Suppressor macrophage (primary cell): ENCODE measurements at regions not wholly inside any gene's neighbourhood (a gene's known extent, or its start where the extent isn't known, plus 50 kb on each side); places are given as distances from the start of the nearest gene placed in this dataset.
A peak's percentile ranks its signal among the peaks of the same experiment; 100 is the strongest.

Source experiments
- DNase-seq, 4 experiments: peaks; one replicate each; pipeline ENCODE4 v3.0.0-alpha.2; 2020 to 2022

GRCh38 chr9:88224938-88225337 lies 86.7 kb upstream of the SPATA31C2 start:
- DNase-seq, result no peak

DNA sequence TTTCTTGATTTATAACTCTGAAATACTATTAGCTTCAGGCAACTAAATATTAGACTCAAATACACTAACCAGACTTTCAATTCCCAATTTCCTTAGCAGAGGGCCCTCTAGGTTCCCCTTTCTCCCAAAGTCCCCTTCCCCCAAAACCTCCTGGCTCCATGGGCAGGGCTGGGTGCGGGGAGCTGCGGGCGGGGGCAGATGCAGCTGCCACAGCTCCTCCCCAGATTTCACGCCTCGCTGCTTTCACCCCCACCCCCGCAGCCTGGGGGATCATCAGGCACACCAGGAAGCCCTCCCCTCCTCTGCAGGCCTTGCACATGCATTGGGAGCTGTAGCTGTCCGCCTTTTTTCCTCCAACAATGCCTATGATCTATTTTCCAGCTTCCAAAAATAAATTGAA lies 82.8 kb upstream of the SPATA31C2 start:
- DNase-seq, result peak in 3 of 4 experiments; percentile 26 to 59 (median 45)

DNA sequence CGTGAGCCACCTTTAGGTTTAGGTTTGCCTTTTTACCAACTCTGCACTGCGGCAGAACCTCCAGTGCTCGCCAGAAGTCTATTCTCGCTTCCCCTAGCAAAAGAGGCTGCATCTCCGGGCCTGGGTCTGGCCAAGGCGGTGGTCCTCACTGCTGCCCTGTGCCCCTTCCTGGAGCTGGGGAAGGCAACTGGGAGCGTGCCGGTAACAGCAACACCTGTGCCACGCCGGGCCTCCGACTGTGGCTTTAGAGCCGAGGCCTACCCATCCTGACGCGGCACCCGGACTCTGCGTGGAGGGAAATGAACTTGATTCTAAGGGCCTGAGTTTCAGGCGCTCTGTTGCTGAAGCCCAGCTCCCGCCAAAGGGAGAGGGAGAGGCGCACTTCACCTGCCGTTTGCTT lies 82.4 kb upstream of the SPATA31C2 start:
- DNase-seq, result no peak

DNA sequence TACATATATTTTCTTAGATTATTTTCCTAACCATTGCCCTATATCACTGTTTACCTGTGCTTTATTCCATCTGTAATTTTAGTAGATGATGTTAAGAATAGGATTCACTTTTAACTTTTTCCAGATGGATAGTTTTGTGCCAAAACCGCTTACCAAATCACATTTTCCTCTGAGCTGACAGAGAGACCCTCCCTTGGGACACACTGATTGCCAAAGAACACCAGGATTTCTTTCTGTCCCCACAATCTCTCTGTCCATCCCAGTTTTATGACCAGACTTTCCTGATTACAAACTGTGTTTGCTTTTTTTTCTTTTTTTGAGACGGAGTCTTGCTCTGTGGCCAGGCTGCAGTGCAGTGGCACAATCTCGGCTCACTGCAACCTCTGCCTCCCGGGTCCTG lies 81.3 kb upstream of the SPATA31C2 start:
- no peak for DNase-seq

DNA sequence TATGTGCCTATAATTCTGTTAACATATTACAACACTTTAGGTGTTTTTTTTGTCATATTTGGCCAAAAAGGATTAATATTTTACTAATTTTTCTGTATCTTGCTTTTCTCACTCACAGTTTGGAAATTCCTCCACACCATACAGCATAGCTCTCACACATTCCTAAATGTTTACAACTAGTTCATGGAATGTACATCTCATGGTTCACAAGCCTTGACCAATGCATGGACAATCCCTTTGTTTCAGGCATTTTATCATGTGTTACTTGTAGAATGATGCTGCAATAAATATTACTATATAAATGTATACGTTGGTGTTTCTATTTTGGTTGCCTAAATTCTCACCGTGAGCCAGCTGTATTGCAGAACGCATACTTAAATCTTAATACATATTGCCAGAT lies 80.5 kb upstream of the SPATA31C2 start:
- DNase-seq, result no peak

- DNase-seq, result no peak
These were observed 78.1 kb upstream of the SPATA31C2 start for GRCh38 chr9:88216126-88216995.

DNA sequence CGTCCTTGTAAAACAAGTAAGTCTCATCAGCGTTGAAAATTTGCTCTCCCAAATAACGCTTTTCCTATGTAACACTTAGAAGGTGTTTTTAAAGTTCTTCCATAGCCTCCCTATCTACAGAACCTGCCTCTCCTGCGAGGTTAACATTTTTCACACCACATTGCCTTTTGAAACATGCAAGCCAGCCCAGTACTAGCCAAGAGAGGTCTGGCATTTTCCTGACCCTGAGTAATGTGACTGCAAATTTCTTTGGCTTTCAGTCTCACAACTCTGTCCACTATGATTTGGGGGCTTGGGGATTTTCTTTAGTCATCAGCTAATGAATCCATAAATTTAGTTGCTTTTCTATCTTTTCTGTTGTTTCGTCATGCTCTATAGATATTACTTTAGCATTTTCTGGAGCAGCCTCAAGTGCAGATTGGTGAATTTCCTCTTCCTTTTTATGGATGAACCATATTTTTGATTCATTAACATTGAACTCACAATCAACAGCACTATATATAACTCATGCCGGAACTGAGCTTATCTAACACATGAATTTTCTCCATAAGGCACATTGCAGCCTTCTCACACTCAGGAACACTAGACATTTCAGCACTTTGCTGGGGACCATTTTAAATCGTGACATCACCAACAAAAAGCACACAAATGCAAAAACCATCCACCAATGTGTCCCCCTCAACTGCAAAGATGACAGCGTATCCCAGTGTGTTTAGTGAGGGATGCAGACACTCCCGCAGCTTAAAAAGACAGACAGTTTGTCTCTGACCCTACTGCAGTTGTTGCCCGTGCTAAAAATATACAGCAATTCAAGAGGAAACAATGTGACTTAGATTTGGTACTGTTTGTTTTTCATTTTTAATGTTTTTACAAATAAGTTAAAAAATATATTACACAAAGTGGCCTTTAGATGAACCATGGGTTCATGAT lies 77.2 kb upstream of the SPATA31C2 start:
- DNase-seq, result no peak

DNA sequence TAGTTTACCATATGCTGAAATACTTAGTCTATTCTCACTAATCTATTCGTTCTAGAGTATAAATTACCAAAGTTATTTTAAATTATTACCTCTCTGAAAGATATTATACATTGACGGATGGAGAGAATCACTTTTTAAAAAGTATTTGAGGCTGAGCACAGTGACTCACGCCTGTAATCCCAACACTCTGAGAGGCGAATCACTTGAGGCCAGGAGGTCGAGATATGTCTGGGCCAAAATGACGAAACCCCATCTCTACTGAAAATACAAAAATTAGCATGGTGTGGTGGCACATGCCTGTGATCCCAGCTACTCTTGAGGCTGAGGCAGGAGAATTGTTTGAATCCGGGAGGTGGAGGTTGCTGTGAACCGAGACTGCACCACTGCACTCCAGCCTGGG lies 64.0 kb upstream of the SPATA31C2 start:
- no peak for DNase-seq

DNA sequence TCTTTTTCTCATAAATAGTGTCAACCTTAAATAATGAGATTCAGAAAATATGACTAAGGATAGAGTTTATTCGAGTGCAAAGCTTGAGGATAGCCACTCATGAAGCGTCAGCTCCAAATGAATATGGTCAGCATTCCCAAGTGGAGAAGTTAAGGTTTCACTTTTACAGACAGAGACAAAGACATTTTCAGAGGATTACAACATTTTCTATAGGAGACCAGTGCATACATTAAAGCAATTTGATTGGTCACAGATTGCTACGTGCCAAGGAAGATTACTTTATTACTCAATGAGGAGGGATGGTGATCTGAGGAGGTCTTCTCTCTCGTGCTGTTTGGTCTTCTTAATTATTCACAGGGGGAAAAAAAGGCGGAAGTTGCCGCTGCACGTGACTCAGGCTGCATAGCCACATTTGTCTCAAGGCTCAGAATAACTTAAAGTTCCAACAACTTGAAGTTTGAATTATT lies 60.1 kb upstream of the SPATA31C2 start:
- peak; percentile 53 to 69 (median 66) for DNase-seq

DNA sequence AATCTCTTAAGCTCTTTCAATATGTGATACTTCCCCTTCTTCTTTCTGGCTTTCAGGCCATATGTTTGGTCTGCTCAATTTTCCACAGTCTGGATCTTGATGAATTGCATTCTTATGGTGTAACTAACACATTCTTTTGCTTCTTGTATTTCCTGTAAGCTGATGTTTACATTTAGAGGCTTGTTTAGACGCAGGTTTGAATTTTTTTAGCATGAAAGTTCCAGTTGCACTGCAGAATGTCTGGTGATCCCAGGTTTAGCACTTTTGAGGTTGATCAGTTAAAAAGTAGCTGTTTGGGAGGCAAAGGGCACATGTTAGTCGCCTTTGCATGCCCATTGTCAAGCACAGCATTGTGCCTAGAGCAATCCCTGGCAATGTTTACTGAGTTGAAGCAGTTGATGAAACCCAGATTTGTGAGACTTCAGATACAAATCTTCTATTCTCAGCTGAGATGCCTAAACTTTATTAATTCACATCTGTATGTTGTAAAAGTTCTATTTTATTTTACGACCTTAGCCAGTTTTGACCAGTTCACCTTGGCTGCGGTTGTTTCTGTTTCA lies 59.6 kb upstream of the SPATA31C2 start:
- peak in 2 of 4 experiments; percentile 23 to 37 for DNase-seq

DNA sequence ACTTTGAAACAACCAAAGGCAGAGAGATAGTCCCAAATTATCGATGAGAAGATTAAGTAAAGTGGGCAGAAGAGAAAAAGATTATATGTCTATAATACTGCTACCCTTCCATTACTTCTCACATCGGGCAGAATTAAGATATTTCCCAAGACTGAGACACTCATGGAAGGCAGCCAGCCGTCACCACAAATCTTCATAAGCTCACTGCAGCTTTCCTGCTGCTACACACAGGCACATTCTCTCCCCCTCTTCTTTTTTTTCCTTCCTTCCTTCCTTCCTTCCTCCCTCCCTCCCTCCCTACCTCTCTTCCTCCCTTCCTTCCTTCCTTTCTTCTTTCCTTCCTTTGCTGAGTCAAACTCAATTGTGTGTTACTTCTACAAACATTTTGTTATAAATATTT lies 58.7 kb upstream of the SPATA31C2 start:
- DNase-seq, result peak in 3 of 4 experiments; percentile 22 to 37 (median 32)

- DNase-seq, result no peak
These were observed 58.0 kb upstream of the SPATA31C2 start for GRCh38 chr9:88196142-88196790.

DNA sequence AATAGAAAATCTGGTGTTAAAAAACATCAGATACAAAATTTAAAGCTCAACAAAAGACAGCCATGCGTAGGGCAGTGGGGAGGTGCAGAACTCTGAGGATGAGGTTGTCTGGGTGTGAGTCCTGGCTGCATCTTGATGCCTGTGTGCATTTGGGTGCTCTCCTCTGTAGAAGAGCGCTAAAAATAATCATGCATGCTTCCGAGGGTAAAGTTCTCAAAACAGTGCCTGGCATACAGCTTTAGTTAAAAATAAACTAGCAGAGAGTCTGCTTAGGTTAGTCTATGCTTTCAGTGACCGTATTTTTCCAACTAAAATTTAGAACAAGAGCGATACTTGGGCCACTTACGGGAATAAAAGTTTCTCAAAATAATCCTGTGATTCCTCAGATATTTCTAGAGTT lies 55.5 kb upstream of the SPATA31C2 start:
- no peak for DNase-seq

DNA sequence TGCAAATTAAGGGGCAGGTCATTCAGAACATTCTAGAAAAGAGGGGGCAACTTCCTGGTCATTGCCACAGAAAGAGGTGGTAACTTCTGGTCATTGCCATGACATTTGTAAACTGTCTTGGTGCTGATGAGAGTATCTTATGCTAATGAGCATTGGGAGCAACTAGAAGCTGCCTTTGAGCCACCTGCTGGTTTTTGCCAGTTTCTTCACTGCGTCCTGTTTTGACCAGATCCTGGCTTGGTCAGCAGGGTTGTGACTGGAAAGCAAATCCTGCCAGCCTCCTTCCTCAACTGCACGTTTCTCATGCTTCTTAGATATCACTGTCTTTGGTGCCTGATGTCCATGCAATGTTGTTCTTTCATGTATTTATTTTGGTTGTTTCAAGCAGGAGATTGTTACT lies 53.2 kb upstream of the SPATA31C2 start:
- DNase-seq, result no peak

GRCh38 chr9:88189371-88189770 lies 51.1 kb upstream of the SPATA31C2 start:
- DNase-seq, result no peak
